HG02840 (cell line): ENCODE measurements at regions not wholly inside any gene's neighbourhood (a gene's known extent, or its start where the extent isn't known, plus 50 kb on each side); places are given as distances from the start of the nearest gene placed in this dataset.
"Not testable (repeated sequence)": the region's sequence is repeated elsewhere in the genome, so short reads cannot be mapped to it uniquely, and the experiment has no call there.

Experiments
- ATAC-seq: cut with Tn5 transposase; IDR thresholded peaks from one replicate; pipeline ENCODE4 v1.9.1; 2021; ENCODE audit warnings: mild to moderate bottlenecking, moderate library complexity, moderate number of reproducible peaks; ENCODE audit not compliant: unreplicated experiment, low FRiP score

DNA sequence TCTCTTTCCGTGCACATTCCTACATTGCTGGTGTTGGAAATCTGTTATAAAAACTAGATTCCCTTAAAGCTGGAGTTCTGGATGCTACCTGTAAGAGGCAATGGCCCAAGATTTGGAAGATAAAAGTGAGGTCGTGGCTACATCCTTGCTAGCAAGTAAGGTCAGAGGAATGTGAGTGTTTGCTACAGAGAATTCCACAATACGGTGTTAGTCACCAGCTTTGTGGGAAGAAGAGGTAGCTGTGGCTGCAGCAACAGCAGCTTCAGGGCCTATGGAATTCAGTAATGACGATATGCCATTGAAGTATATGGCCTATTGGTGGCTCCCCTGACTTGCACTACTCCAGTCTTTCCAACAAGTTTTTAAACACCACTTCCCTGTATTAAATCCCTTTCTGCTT, 227.7 kb upstream of the TMEM260 start:
- ATAC-seq: no peak

DNA sequence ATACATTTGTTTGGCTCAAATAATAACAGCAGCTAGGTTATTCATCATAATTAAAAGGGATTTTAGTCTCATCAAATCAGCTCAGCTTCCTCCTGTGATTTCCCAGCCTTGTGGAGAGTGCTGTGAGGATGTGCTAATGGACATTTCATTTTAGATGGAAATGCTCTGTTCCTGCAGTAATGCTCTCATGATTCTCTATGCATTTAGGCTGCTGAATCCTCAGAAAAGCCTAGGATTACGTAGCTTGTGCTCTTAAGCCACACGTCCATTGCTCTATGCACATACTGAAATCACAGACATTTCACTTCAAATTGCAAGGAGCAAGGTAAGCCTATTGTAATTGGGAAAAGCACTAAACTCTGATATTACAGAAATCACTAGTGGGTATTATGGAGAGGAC, 226.6 kb upstream of the TMEM260 start:
- ATAC-seq: no peak

DNA sequence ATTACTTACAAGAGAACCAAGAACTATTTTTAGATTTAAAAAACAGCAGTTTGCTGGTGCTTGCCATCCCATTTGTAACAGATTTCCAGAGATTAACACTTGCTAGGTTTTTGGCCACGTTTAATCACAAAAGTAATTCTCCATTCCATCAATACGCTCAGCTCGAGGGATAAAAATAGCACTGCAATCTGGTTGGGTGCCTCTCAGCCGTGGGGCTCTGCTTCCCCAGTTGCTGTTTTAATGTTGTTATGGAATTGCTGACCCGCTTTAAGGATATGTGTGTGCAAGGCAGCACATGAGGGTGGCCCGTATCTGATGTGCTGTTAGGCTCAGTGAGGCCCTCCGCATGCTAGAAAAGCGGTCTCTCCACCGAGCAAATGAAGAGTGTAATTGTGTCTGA, 222.2 kb upstream of the TMEM260 start:
- no peak for ATAC-seq

DNA sequence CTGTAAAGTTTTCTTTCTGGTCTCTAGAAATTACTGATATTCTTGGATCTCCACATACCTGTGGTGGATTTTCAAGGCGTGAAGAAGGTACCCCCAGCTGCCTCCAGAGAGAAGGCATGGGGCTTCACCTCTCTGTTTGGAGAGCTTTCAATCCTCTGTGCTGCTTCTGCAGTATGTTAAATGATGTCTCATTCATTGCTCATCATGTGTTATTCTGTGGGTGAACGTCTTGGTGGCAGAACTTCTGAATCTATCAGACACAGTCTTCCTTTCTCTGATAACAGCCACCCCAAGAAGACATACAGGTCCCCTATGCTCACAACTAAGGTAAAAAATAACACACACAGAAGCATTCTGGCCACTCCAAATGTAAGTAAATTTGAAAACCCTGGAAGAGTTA, 221.3 kb upstream of the TMEM260 start:
- no peak for ATAC-seq

DNA sequence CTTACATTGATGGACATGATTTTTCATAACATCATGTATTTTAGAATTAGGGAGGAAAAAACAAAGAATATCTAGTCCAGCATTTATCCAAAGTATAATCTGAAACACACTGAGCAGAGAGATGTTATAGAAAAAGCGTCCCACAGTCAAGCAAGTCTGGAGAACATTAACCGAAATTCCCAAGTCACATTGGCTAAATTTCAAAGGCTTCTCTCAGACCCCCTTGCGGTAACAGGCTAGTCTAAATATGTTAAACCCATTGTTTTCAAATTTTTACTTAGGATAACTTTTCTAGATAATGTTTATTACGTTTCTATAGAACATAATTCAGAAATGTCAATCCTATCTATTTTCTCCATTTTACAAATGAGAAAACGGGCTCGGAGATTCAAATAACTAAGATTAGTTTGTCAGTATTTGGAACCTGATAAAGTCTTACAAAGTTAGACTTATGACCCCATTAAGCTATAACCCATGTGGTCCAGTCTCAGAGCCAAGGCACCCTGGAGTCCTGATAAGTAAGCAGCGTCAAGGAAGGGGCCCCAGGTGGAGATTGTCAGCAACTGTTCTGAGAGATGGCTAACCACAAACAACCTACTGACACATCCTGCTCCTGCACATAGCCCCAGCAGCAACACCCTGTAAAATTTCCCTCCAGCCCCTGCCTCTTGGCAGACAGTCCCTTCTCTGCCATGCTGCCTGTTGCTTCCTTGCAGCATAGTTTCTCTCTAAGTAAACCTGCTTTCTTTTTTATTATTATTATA, 220.6 kb upstream of the TMEM260 start:
- ATAC-seq: peak; percentile 70

DNA sequence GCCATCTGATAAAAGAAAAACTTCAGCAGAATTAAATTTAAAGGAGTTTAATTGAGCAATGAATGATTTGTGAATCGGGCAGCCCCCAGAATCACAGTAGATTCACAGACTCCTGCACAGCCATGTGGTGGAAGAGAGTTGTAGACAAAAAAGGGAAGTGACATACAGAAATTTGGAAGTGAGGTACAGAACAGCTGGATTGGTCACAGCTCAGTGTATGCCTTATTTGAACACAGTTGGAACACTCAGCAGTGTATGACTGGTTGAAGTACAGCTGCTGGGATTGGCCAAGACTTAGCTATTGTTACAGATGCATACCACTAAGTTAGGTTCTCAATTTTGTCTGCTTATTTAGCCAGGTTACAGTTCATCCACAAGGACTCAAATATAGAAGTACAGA, 213.9 kb upstream of the TMEM260 start:
- not testable (repeated sequence) for ATAC-seq

DNA sequence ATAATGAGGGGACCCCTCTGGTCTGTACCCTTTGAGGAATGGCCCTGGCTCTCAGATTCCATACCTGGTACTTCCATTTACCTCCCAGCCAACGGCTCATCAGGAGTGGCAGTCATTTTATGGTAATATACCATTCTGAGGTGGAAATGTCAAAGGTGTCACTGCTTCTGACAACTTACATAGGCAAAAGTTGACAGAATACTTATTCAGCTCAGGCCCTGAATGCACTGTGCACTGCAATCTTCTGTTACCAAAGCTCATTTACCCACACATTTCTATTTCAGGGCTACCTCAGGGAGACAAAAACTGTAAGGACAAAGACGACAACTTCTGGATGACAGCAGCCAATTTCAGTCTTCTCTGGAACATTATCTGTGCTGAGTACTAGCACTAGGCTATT, 212.2 kb upstream of the TMEM260 start:
- no peak for ATAC-seq

DNA sequence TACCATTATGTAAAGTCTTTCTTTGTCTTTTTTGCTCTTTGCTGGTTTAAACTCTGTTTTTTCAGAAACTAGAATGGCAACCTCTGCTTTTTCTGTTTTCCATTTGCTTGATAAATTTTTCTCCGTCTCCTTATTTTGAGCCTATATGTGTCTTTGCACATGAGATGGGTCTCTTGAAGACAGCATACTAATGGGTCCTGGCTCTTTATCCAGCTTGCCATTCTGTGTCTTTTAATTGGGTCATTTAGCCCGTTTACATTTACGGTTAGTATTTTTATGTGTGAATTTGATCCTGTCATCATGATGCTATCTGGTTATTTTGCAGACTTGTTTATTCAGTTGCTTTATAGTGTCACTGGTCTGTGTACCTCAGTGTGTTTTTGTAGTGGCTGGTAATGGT, 207.9 kb upstream of the TMEM260 start:
- no peak for ATAC-seq

DNA sequence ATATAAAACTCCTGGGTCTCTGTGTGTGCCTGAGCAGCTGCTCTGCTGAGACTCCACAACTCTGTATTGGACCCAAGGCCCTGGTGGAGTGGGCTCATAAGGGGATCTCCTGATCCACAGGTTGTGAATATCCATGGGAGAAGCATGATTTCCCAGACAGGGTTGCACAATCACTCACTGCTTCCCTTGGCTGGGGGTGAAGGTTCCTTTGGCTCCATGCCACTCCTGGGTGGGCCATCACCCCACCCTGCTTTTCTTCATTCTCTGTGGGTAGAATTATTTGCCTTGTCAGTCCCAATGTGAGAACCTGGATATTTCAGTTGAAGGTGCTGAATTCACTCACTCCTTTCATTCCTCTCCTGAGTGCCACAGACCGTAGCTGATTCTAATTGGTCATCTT, 205.2 kb upstream of the TMEM260 start:
- no peak for ATAC-seq

DNA sequence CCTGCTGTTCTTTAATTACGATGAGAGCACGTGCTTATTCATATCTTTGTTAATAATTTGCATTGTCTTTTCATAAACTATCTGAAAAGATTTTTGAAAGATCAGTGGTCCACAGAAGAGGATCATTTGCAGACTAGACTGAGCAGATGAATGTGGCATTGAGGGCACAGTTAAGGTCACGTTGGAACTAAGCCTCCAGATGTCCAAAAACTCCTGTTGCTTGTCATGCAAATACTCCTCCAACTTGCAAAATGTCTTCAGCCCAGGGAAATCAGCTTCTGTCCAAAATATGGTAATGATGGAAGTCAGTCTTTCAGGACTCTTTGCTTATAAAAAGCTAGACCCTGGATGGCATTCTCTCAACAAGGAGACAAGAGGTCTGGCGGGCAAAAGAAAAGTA, 201.6 kb upstream of the TMEM260 start:
- ATAC-seq: no peak

DNA sequence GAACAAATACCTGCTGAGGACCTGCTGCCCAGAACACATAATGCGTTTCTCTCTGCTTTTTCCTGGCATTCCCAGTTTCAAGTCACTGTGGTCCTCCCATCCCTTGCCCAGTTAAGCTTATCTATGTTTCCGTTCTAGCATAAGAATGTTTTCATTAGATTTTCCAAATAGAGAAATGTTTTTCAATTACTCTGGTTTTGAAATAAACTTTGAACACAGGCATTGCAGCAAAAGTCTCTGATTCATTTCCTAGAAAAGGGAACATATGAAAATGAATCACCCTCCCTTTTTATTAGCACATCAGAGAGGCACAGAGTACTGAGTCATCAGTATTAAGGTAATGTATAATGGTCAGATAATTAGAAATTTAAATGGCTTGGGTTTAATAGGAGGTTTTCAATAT, 201.1 kb upstream of the TMEM260 start:
- no peak for ATAC-seq

DNA sequence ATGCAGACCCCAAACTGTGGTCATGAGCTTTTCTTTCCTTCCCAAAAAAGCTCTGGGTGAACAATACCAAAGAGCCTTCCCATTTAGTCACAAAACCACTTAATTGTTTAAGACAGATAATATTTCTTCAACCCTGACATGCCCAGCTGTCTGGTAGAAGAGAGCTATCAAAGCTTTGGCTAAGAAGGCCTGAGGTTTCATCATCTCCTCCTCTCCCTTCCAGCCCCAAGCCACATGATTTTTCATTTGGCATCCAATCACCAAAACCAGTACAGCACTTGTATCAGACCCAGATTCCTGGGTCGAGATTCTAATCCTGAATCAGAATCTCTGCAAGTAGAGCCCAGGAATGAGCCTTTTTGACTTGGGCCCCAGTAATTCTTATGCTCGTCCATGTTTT, 199.6 kb upstream of the TMEM260 start:
- no peak for ATAC-seq

DNA sequence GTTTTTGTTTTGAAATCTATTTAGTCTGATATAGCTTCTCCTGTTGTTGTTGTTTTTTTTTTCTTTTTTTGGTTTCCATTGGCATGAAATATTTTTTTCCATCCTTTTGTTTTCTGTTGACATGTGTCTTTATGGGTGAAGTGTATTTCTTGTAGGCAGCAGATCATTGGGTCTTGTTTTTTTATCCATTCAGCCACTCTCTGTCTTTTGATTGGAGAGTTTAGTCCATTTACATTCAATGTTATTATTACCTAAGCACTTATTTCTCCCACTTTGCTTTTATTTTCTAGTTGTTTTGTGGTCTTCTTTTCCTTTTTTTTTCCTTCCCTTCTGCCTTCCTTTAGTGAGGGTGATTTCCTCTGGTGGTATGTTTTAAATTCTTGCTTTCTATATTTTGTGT, 193.6 kb upstream of the TMEM260 start:
- ATAC-seq: no peak

DNA sequence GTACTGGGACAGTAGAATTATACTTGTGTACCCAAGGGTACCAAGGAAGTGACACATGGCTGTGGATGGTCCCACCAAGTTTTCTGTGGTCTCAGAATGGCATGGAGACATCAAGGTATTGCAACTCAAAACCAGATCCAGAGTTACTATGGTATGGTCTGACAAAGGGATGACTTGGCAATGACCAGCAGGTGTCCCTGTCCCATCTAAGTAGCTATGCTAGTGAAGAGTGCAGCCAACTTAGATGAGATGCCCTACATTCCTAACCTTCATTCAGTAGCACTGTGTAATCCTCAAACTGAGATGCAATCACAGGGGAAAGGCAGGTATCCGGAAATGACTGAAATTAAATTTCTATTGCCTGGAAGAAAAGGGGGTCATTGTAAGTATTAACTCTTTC, 188.7 kb upstream of the TMEM260 start:
- ATAC-seq: no peak

DNA sequence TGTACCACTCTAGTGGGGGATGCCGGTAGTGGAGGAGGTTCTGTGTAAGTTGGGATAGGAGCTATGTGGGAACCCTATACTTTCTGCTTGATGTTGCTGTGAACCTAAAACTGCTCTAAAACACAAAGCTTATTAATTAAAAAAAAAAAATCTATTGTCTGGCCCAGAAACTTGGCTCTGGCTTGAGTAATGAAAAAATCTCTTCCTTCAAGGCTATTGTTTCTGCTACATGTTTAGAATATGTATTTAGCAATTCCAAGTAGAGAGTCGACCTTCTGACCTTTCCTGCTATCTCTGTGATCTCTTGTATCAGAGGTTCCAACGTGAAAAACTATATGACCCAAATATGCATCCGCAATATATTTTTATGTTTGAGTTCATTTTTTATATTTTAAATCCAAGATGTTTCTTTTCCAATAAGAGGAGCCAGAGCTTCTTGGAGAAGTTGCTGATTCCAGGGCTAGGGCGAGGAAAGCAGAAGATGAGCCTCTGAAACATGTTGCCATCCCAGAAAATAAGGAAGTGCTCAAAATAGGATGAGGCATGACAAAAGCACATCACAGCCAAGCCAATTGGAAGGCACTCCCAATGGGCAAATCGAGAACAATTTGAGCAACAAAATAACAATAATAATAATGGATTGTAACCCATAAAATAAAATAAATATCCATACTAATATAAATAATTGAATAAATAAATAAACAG, 184.6 kb upstream of the TMEM260 start:
- ATAC-seq: no peak

DNA sequence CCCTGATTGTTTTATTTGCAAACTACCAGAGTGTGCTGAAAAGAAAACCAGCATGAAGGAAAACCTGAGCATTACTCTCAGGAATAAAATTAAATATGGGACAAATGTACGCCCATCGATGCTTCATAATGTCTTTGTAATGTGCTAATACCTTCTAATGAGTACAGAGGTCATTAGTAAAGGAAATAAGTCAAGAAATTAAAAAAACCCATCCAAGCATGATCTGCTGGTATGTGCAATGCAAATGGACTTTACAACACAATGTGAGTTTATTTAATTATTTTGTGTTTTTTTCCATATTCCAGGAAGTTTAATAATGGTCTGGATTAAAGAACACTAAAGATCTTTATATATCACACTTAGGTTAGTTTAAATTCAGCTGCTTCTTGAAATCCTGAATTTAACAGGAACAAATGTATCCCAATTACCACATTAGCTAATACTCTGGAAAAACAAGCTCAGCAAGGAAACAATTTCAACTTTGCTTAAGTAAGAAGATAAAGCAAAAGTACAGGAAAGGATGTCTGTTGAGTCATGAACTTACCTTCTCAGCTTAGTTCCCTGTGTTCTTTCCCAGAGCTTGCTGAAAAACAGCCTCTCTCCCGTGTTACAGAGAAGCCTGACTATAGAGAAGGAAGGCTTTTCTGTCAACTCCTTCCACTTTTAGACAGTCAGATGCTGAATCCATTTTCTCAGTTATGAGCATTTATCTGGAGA, 179.3 kb upstream of the TMEM260 start:
- no peak for ATAC-seq

DNA sequence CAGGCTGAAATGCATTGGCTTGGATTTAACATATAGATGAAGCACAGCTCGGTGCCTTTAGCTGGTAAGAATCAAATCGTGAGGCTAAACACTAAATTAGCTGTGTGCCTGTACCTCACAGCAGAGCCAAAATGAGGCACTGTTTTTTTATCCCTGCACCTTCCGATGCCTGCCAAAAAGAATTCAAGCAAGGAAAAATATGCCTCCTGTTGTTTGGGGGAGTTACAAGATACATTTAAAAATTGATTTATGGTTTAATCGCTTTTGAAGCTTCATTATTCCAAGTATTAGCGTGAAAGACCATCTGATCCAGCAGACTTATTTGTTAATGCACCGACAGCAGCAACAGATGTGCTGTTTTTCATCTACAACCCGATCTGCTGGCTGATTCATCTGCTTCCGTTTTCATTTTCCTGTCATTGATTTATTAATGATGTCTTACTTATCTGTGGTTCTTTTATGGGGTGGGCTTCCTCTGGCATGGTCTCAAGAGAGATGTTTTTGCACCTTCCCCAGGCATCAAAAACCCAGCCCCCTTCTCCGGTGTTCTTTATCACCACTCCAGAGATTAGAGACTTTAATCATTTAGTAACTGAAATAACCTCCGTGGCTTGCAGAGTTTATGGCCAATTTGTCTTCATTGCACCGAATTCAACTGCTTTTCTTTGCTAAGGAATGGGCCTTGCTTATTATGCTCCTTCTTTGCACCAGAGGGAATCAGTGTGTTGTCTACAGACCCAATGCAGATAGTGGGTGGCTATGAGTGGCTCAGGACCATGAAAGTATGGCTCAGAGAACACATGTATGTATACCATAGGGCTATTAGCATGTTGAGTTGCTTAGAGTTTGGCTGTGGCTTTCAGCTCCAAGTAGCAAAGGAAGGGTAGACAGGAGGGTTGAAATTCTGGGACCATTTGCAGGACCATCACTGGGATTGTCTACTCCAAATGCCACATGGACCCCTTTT, 166.8 kb upstream of the TMEM260 start:
- ATAC-seq: no peak

DNA sequence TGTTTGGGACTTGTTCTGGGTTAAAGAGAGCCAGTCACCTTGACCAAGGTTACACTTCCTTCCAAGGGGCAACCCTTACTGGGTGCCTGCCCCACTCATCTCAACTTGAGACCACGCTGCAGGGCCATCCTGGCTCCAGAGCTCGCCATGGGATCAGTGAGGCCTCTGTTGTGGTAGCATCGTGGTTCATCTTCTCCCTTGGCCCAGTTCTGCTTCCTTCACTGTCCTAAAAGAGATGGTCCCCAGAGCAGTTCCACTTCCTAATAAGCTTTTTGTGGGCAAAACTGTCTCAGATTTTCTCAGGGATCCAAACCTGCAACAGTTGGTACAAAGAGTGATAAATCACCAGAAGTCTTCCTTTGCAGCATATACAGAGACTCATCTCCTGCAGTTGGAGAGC, 165.9 kb upstream of the TMEM260 start:
- ATAC-seq: no peak

DNA sequence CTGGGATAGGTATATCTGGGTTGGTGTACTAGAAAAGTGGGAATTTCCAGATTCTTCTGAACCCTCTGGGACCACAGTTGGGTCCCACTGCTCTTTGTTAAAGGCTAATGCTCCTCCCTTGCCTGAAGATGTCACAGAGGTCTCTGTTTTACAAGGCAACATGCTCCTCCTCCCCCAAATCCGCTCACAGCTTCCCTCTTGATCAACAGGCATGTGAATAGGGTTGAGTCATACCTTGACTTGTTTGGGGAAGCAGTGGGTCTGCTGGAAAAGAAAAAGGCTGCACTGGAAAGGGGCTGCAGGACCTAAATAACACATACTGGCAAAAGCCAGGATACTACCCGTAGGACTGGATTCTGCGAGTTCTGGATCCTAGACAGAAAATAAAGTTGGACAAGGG, 165.4 kb upstream of the TMEM260 start:
- no peak for ATAC-seq

DNA sequence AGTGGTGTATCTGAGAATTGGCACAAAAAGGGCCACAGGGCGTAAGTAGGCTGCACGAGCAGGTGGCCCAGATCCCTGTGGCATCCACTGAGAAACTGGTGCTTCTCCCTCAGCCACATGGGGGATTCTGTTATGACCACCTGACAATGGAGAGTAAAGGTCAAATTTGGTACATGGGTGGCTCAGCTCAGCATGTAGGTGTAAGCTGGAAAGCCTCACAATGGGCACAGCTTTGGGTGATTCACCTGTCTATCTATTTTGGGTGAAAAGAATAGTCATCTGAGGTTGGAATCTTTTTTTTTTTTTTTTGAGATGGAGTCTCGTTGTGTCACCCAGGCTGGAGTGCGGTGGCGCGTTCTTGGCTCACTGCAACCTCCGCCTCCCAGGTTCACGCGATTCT, 163.4 kb upstream of the TMEM260 start:
- no peak for ATAC-seq

DNA sequence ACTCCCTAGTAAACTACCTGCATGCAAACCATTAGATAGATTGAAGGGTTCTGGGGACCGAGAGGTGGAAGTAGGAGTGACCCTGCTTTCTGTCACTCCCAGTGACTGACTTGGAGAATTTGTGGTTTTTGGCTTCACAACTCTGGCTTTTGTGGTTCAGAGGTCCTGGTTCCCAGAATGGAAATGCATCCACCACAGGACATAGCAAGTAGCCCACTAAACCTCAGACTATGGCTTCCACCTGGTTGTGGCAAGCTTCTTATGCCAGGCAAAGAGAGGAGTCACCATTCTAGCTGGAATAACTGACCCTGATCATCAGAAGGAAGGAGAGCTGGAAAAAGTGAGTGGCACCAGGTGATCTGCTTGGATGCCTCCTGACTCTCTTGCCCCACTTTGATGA, 162.4 kb upstream of the TMEM260 start:
- no peak for ATAC-seq
